H9 (cell line): ENCODE measurements at regions not wholly inside any gene's neighbourhood (a gene's known extent, or its start where the extent isn't known, plus 50 kb on each side); places are given as distances from the start of the nearest gene placed in this dataset.

Source experiments
- DNase-seq: peaks from one replicate; pipeline ENCODE4 v3.0.0-alpha.2; 2017
- H2AFZ ChIP-seq: one replicate; pipeline ENCODE4 v1.6.1; 2013; ENCODE audit warnings: mild to moderate bottlenecking, low read length, control low read depth, moderate library complexity
- H2AK5ac ChIP-seq: 2 replicates; pipeline ENCODE4 v1.6.1; 2013; ENCODE audit warnings: low read length, control low read depth, mixed read lengths; ENCODE audit not compliant: insufficient read length
- H2BK120ac ChIP-seq: one replicate; pipeline ENCODE4 v1.6.1; 2013; ENCODE audit warnings: low read depth, mild to moderate bottlenecking, low read length, control low read depth, inconsistent platforms; ENCODE audit not compliant: poor library complexity, severe bottlenecking
- H2BK12ac ChIP-seq: 2 replicates; pipeline ENCODE4 v1.6.1; 2013; ENCODE audit warnings: low read length, control low read depth, mixed read lengths, low read depth; ENCODE audit not compliant: insufficient read length
- H2BK15ac ChIP-seq: 2 replicates; pipeline ENCODE4 v1.6.1; 2013; ENCODE audit warnings: low read depth, low read length, control low read depth
- H2BK20ac ChIP-seq: one replicate; pipeline ENCODE4 v1.6.1; 2013; ENCODE audit warnings: low read depth, mild to moderate bottlenecking, low read length, control low read depth, inconsistent platforms; ENCODE audit not compliant: poor library complexity, severe bottlenecking
- H2BK5ac ChIP-seq: 2 replicates; pipeline ENCODE4 v1.6.1; 2013; ENCODE audit warnings: low read length, control low read depth, mixed read lengths; ENCODE audit not compliant: insufficient read length
- H3K14ac ChIP-seq: 2 replicates; pipeline ENCODE4 v1.6.1; 2013; ENCODE audit warnings: low read length, control low read depth; ENCODE audit not compliant: insufficient read depth
- H3K18ac ChIP-seq: 2 replicates; pipeline ENCODE4 v1.6.1; 2013; ENCODE audit warnings: low read depth, mild to moderate bottlenecking, mixed read lengths, low read length, control low read depth; ENCODE audit not compliant: insufficient read length
- H3K23ac ChIP-seq: 2 replicates; pipeline ENCODE4 v1.6.1; 2013; ENCODE audit warnings: low read length, control low read depth, mixed read lengths, low read depth; ENCODE audit not compliant: insufficient read length
- H3K23me2 ChIP-seq: 2 replicates; pipeline ENCODE4 v1.6.1; 2013; ENCODE audit warnings: low read depth, mild to moderate bottlenecking, mixed read lengths, low read length, control low read depth; ENCODE audit not compliant: insufficient read length, poor library complexity, severe bottlenecking
- H3K27ac ChIP-seq: 2 replicates; pipeline ENCODE4 v1.5.1; 2013; ENCODE audit warnings: low read length, control low read depth, mixed read lengths, low read depth; ENCODE audit not compliant: insufficient read length
- H3K27me3 ChIP-seq: 2 replicates; pipeline ENCODE4 v1.6.1; 2013; ENCODE audit warnings: low read length, control low read depth, inconsistent platforms; ENCODE audit not compliant: insufficient read depth
- H3K4ac ChIP-seq: 2 replicates; pipeline ENCODE4 v1.6.1; 2013; ENCODE audit warnings: low read depth, mild to moderate bottlenecking, control low read depth, inconsistent platforms, low read length, moderate library complexity
- H3K4me1 ChIP-seq: 2 replicates; pipeline ENCODE4 v1.6.1; 2013; ENCODE audit warnings: low read length, control low read depth, inconsistent platforms; ENCODE audit not compliant: insufficient read depth
- H3K4me2 ChIP-seq: 2 replicates; pipeline ENCODE4 v1.6.1; 2013; ENCODE audit warnings: low read length, control low read depth, mixed read lengths; ENCODE audit not compliant: insufficient read length, insufficient read depth
- H3K56ac ChIP-seq: 2 replicates; pipeline ENCODE4 v1.6.1; 2013; ENCODE audit warnings: low read depth, mild to moderate bottlenecking, mixed read lengths, low read length, control low read depth; ENCODE audit not compliant: insufficient read length
- H3K79me1 ChIP-seq: 2 replicates; pipeline ENCODE4 v1.6.1; 2013; ENCODE audit warnings: low read depth, mild to moderate bottlenecking, moderate library complexity, low read length, control low read depth, inconsistent platforms; ENCODE audit not compliant: insufficient read depth, poor library complexity, severe bottlenecking
- H3K79me2 ChIP-seq: 2 replicates; pipeline ENCODE4 v1.6.1; 2013; ENCODE audit warnings: low read length, control low read depth, inconsistent platforms; ENCODE audit not compliant: insufficient read depth
- H3K9ac ChIP-seq: 2 replicates; pipeline ENCODE4 v1.6.1; 2013; ENCODE audit warnings: low read length, control low read depth, mixed read lengths; ENCODE audit not compliant: insufficient read length; ENCODE audit errors: extremely low read depth
- H3K9me3 ChIP-seq: one replicate; pipeline ENCODE4 v1.6.1; 2013; ENCODE audit warnings: low read depth, low read length, inconsistent platforms; ENCODE audit not compliant: control insufficient read depth
- H3T11ph ChIP-seq: one replicate; pipeline ENCODE4 v1.6.1; 2013; ENCODE audit warnings: mild to moderate bottlenecking, low read length, control low read depth, inconsistent platforms
- H4K20me1 ChIP-seq: one replicate; pipeline ENCODE4 v1.6.1; 2013; ENCODE audit not compliant: control insufficient read depth, insufficient read length, insufficient read depth
- H4K5ac ChIP-seq: 2 replicates; pipeline ENCODE4 v1.6.1; 2013; ENCODE audit warnings: low read depth, mild to moderate bottlenecking, mixed read lengths, low read length, control low read depth; ENCODE audit not compliant: insufficient read length
- H4K8ac ChIP-seq: replicated peaks from 2 replicates; pipeline ENCODE4 v1.6.1; 2013; ENCODE audit warnings: low read length, control low read depth, mixed read lengths, low read depth; ENCODE audit not compliant: insufficient read length
- H4K91ac ChIP-seq: 2 replicates; pipeline ENCODE4 v1.6.1; 2013; ENCODE audit warnings: low read depth, mild to moderate bottlenecking, moderate library complexity, mixed read lengths, low read length, control low read depth; ENCODE audit not compliant: insufficient read length
- H3K27ac Mint-ChIP-seq, 3 experiments: 2 replicates in 2 of 3; 3 replicates in 1 of 3; pipeline ENCODE4 v1.8.0; 2020 to 2021; ENCODE audit warnings: mixed read lengths in 3 of 3, mild to moderate bottlenecking in 1 of 3, moderate library complexity in 1 of 3
- H3K27me3 Mint-ChIP-seq: 2 replicates; pipeline ENCODE4 v1.8.0; 2021; ENCODE audit warnings: low read depth, mild to moderate bottlenecking, moderate library complexity, mixed read lengths
- H3K36me3 Mint-ChIP-seq, 3 experiments: 2 replicates in 2 of 3; 3 replicates in 1 of 3; pipeline ENCODE4 v1.8.0; 2020 to 2021; ENCODE audit warnings: low read depth in 3 of 3, mixed read lengths in 3 of 3; ENCODE audit not compliant: insufficient read depth in 1 of 3
- H3K4me1 Mint-ChIP-seq, 2 experiments: 2 replicates each; pipeline ENCODE4 v1.8.0; 2020; ENCODE audit warnings: mixed read lengths in 2 of 2
- H3K4me3 Mint-ChIP-seq, 2 experiments: 2 replicates in 1 of 2; 3 replicates in 1 of 2; pipeline ENCODE4 v1.8.0; 2020 to 2021; ENCODE audit warnings: mild to moderate bottlenecking in 2 of 2, mixed read lengths in 2 of 2, moderate library complexity in 1 of 2
- H3K9me3 Mint-ChIP-seq, 2 experiments: 2 replicates in 1 of 2; 3 replicates in 1 of 2; pipeline ENCODE4 v1.8.0; 2020; ENCODE audit warnings: mild to moderate bottlenecking in 2 of 2, mixed read lengths in 2 of 2, moderate library complexity in 1 of 2
- CTCF ChIP-seq: fragments of 200-600 bp; sonication (generic); conservative IDR thresholded peaks from 3 replicates; pipeline ENCODE4 v1.8.0; 2021; ENCODE audit warnings: antibody characterized with exemption, mild to moderate bottlenecking
- WGBS: extraction: QIAGEN DNeasy Blood & Tissue Kit; methylation state at CpG from one replicate; pipeline ENCODE4 v1.1.7; 2013; ENCODE audit warnings: missing lambda C conversion rate, low lambda C conversion rate, mixed read lengths; ENCODE audit not compliant: insufficient read length; ENCODE audit errors: extremely low coverage; 5-methylcytosine and 5-hydroxymethylcytosine counted together

GRCh38 chr11:105377870-105378269 lies 232.0 kb upstream of the GRIA4 start:
- peaks cover 18 to 23% of the 10 kb centered on the region in 2 experiments; a peak in 4 of 5 replicates for H3K9me3 Mint-ChIP-seq
- no peaks in the 10 kb centered on the region for H3K27me3 ChIP-seq
- no peak overlapping the region for H2BK12ac ChIP-seq
- no peak overlapping the region for H2BK5ac ChIP-seq
- H3K79me1 ChIP-seq: no peaks in the 10 kb centered on the region
- no peak overlapping the region for H4K5ac ChIP-seq
- no peaks in the 10 kb centered on the region for H3K23me2 ChIP-seq
- no peak overlapping the region for H3K9ac ChIP-seq
- no peak overlapping the region for H3K4me3 Mint-ChIP-seq
- no peak overlapping the region for H4K8ac ChIP-seq
- no CpG with 5 or more reads among the region's 5 CpGs for WGBS
- no peak overlapping the region for H2BK15ac ChIP-seq
- H4K20me1 ChIP-seq: no peaks in the 10 kb centered on the region
- DNase-seq: no peak
- peaks cover 14 to 23% (median 15%) of the 10 kb centered on the region in 3 experiments for H3K36me3 Mint-ChIP-seq
- no peak overlapping the region for H3K27ac Mint-ChIP-seq
- H3K23ac ChIP-seq: no peak overlapping the region
- H3K14ac ChIP-seq: no peak overlapping the region
- no peaks in the 10 kb centered on the region for H3K4me1 ChIP-seq
- no peak overlapping the region for H3K4ac ChIP-seq
- H3T11ph ChIP-seq: no peak overlapping the region
- no peaks in the 10 kb centered on the region for H3K79me2 ChIP-seq
- peaks cover 7 to 9% of the 10 kb centered on the region in 2 experiments; a peak in 3 of 4 replicates for H3K4me1 Mint-ChIP-seq
- no peak overlapping the region for H3K27ac ChIP-seq
- no peak overlapping the region for H3K4me2 ChIP-seq
- no peak for TF ChIP-seq CTCF
- no peak overlapping the region for H4K91ac ChIP-seq
- H2BK120ac ChIP-seq: no peak overlapping the region
- no peak overlapping the region for H2AK5ac ChIP-seq
- H2AFZ ChIP-seq: no peak overlapping the region
- H3K9me3 ChIP-seq: no peaks in the 10 kb centered on the region
- H3K27me3 Mint-ChIP-seq: 0 out of 2 replicates have a peak, but pooled peaks cover 3% of the 10 kb centered on the region
- H3K56ac ChIP-seq: no peak overlapping the region
- H2BK20ac ChIP-seq: no peak overlapping the region
- H3K18ac ChIP-seq: no peak overlapping the region
